ENCODE measurements at regions not wholly inside any gene's neighbourhood (a gene's known extent, or its start where the extent isn't known, plus 50 kb on each side); places are given as distances from the start of the nearest gene placed in this dataset.

GRCh38 chr9:8088477-8088876 lies 288.9 kb upstream of the DMAC1 start:
- no peak for DNase-seq (ENCODE audit: low read depth)

- DNase-seq (ENCODE audit: low read depth), result no peak
These were observed 286.4 kb upstream of the DMAC1 start for GRCh38 chr9:8085986-8086385.

- no peak for DNase-seq (ENCODE audit: low read depth)
These were observed 279.1 kb upstream of the DMAC1 start for GRCh38 chr9:8078641-8079140.

- no peak for DNase-seq (ENCODE audit: low read depth)
These were observed 275.2 kb upstream of the DMAC1 start for GRCh38 chr9:8074713-8075286.

- DNase-seq (ENCODE audit: low read depth), result no peak
These were observed 271.8 kb upstream of the DMAC1 start for GRCh38 chr9:8071445-8071798.

GRCh38 chr9:8070779-8071444 lies 271.3 kb upstream of the DMAC1 start:
- DNase-seq (ENCODE audit: low read depth), result no peak

GRCh38 chr9:8062459-8062858 lies 262.9 kb upstream of the DMAC1 start:
- DNase-seq (ENCODE audit: low read depth), result no peak

- no peak for DNase-seq (ENCODE audit: low read depth)
These were observed 253.9 kb upstream of the DMAC1 start for GRCh38 chr9:8053501-8053900.

GRCh38 chr9:8052991-8053390 lies 253.4 kb upstream of the DMAC1 start:
- DNase-seq (ENCODE audit: low read depth), result no peak

- DNase-seq (ENCODE audit: low read depth), result no peak
These were observed 238.2 kb upstream of the DMAC1 start for GRCh38 chr9:8037745-8038144.

- DNase-seq (ENCODE audit: low read depth), result no peak
These were observed 237.4 kb upstream of the DMAC1 start for GRCh38 chr9:8036914-8037524.

- no peak for DNase-seq (ENCODE audit: low read depth)
These were observed 234.2 kb upstream of the DMAC1 start for GRCh38 chr9:8033794-8034193.

GRCh38 chr9:8030095-8030494 lies 230.5 kb upstream of the DMAC1 start:
- DNase-seq (ENCODE audit: low read depth), result no peak

GRCh38 chr9:8027351-8027750 lies 227.8 kb upstream of the DMAC1 start:
- no peak for DNase-seq (ENCODE audit: low read depth)

- no peak for DNase-seq (ENCODE audit: low read depth)
These were observed 226.0 kb upstream of the DMAC1 start for GRCh38 chr9:8025551-8025950.

- no peak for DNase-seq (ENCODE audit: low read depth)
These were observed 220.6 kb upstream of the DMAC1 start for GRCh38 chr9:8020186-8020585.

- DNase-seq (ENCODE audit: low read depth), result no peak
These were observed 220.1 kb upstream of the DMAC1 start for GRCh38 chr9:8019636-8020035.

- DNase-seq (ENCODE audit: low read depth), result no peak
These were observed 215.6 kb upstream of the DMAC1 start for GRCh38 chr9:8014997-8015682.

GRCh38 chr9:8012986-8013385 lies 213.4 kb upstream of the DMAC1 start:
- no peak for DNase-seq (ENCODE audit: low read depth)

- no peak for DNase-seq (ENCODE audit: low read depth)
These were observed 212.4 kb upstream of the DMAC1 start for GRCh38 chr9:8011974-8012373.

- no peak for DNase-seq (ENCODE audit: low read depth)
These were observed 197.0 kb upstream of the DMAC1 start for GRCh38 chr9:7996558-7996957.

GRCh38 chr9:7988644-7989280 lies 189.2 kb upstream of the DMAC1 start:
- no peak for DNase-seq (ENCODE audit: low read depth)

- DNase-seq (ENCODE audit: low read depth), result no peak
These were observed 185.1 kb upstream of the DMAC1 start for GRCh38 chr9:7984692-7985091.

Measured in CMK (cell line).